ENCODE measurements at regions not wholly inside any gene's neighbourhood (a gene's known extent, or its start where the extent isn't known, plus 50 kb on each side); places are given as distances from the start of the nearest gene placed in this dataset.
A peak's percentile ranks its signal among the peaks of the same experiment; 100 is the strongest.

DNA sequence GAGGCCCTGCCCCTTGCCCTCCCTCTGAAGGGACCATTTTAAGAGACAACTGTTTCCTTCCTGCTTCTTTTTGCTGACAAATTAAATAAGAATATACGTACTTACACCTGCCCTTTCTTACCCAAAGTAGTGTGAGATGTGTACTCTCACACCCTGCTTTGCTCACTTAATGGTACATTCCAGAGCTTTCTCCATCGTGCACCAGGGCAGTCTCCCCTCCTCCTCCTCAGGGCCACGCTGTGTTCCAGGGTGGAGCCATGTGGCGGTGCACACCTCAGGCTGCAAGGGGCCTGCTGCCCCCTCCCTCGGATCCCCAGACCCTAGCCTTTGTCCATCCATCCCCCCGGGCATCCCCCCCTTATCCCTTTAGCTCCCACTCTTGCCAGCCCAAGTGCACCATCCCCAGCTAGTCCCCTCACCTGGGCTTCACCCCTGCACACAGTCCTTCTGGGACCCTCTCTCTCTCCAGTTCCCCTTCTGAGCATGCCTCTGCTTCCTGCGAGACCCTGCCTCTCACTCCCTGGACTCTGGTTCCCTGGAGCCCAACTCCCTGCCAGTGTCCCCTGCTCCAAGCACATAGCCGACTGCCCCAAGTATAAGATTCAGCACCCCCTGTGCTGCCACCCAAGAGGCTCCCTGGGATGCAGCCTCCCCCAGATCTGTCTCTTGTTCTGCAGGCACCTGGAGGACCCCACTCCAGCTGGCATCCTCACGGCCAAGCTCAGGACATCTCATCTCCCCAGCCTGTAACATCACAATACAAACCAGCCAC is 89.5 kb upstream of the IQSEC1 start:
- Histone ChIP-seq H3K27ac (no peak overlapping the region), H3K36me3 (no peaks in the 10 kb centered on the region), H3K9me3 (no peaks in the 10 kb centered on the region), H3K4me1 (no peaks in the 10 kb centered on the region), H3K27me3 (no peaks in the 10 kb centered on the region), H3K4me3 (no peak overlapping the region)
- ATAC-seq = no peak
- intact Hi-C loops (cut with DNase I) = no loop called here
- peak in 1 of 4 donors; percentile 18 for DNase-seq
- TF ChIP-seq, protein P1, sequence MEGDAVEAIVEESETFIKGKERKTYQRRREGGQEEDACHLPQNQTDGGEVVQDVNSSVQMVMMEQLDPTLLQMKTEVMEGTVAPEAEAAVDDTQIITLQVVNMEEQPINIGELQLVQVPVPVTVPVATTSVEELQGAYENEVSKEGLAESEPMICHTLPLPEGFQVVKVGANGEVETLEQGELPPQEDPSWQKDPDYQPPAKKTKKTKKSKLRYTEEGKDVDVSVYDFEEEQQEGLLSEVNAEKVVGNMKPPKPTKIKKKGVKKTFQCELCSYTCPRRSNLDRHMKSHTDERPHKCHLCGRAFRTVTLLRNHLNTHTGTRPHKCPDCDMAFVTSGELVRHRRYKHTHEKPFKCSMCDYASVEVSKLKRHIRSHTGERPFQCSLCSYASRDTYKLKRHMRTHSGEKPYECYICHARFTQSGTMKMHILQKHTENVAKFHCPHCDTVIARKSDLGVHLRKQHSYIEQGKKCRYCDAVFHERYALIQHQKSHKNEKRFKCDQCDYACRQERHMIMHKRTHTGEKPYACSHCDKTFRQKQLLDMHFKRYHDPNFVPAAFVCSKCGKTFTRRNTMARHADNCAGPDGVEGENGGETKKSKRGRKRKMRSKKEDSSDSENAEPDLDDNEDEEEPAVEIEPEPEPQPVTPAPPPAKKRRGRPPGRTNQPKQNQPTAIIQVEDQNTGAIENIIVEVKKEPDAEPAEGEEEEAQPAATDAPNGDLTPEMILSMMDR (IDR thresholded peaks at IDR 0.05) = no peak

DNA sequence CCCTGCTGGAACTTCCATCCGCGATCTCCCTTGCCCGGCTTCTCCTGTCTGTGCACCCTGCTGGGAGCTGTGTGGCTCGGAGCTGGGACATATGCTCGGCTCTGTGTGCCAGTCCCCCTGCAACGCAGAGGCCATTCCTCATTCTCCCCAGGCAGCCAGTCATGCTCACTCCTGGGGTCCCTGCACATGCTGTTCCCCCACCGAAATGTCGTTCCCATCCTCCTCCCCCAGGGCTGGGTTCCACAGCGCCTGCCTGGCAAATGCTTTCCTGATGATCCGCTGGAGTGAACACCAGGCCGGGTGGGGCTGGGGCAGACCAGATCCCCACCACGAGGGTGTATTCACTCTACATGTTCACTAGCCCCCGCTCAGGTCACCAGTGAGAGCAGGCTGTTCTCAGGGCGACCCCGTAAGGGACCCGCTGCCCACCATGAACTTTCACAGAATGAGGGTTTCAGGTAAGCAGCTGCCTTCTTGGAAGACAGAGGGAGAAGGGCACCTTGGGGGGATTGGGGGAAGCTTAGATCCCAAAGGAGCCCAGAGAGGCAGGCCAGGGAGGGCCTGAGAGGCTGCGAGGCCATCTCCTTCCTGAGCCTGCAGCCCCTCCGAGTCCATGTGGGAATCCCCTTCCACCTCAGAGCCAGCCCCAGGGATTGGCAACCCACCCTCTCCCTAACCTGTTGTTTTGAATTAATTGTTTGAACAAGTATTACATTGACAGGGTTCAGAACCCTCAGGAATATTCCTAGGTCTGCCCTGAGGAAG is 88.7 kb upstream of the IQSEC1 start:
- no peaks in the 10 kb centered on the region for H3K27me3 ChIP-seq
- intact Hi-C loops (cut with DNase I) = no loop called here
- H3K27ac ChIP-seq = no peak overlapping the region
- ATAC-seq = no peak
- TF ChIP-seq, protein P1 (IDR thresholded peaks at IDR 0.05) = no peak
- H3K4me3 ChIP-seq = no peak overlapping the region
- H3K9me3 ChIP-seq = no peaks in the 10 kb centered on the region
- no peaks in the 10 kb centered on the region for H3K36me3 ChIP-seq
- DNase-seq = peak in 1 of 4 donors; percentile 53
- no peaks in the 10 kb centered on the region for H3K4me1 ChIP-seq

DNA sequence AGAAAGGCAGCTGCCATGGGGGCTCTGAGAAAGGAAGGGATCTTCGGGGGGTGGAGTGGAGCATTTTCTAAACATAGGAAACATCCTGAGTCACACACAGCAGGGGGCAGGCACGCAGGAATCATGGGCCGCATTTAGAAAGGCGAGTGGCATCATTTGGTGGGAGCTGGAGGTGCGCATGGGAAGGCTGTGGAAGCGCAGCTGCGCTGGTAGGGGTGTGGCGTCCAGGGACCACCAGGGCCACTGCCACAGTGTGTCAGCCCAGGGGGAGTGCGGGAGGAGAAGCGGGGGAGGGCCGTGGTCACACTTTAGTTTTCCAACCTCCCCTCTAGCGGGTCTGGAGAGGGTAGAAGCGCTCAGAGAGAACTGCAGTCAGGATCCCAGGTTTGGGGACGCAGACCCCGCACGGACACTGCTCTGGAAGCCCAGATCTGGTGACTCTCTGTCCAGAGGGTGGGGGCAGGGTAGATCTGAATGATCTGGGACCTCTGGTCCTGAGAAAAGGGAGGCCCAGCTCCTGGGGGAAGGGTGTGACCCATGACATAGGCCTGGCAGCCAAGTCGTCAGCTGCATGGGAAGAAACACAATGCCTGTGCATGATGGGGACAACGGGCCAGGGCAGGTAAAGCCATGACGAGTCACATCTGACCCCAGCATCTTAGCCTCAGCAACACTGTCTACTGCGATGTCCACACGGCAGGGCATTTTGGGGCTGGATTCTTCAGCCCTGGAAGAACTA is 88.0 kb upstream of the IQSEC1 start:
- TF ChIP-seq, protein P1 (IDR thresholded peaks at IDR 0.05) = no peak
- no peak for ATAC-seq
- peak in 1 of 4 donors; percentile 50 for DNase-seq
- intact Hi-C loops (cut with DNase I) = no loop called here
- no peaks in the 10 kb centered on the region for H3K36me3 ChIP-seq
- peaks cover 0 to 5% of the 10 kb centered on the region in 2 donors for H3K9me3 ChIP-seq
- H3K4me3 ChIP-seq = no peak overlapping the region
- no peaks in the 10 kb centered on the region for H3K27me3 ChIP-seq
- H3K4me1 ChIP-seq = no peaks in the 10 kb centered on the region
- no peak overlapping the region for H3K27ac ChIP-seq

DNA sequence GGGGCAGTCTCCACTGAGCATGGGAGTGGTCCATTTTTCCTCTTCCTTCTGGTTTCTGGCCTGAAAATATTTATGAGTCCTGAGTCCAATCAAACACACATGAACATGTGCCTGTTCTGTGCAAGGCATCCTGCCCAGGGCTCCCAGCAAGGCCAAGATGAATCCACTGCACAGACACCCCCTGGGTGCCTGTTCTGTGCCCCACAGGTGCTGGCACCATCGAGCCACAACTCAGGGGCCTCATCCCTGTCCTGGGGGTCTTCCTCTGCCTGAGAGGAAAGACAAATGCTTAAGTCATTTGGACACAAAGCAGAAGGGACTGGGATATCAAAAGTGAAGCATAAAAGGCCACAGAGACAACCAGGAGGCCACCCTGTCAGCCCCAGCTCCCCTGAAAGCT is 87.4 kb upstream of the IQSEC1 start:
- TF ChIP-seq, protein P1 (IDR thresholded peaks at IDR 0.05) = no peak

DNA sequence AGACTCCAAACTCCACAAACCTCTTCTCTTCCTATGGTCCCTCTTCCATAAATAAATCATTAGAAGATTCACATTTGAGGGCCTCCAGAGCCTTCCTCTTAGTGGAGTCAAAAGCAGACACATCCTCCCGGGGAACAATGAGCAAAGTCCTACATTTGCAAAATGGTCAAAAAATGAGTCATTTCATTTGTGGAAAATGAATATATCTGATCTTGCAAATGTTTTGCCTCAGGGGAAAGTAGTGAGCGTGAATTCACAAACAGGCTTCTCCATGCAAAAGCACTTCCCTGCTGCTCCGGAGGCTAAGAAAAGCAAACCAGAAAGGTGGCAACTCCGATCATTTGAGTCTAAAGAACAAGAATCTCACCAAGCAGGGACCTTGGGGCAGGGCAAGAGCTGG is 86.7 kb upstream of the IQSEC1 start:
- Histone ChIP-seq H3K27me3 (no peaks in the 10 kb centered on the region), H3K36me3 (no peaks in the 10 kb centered on the region), H3K9me3 (peaks cover 0 to 18% of the 10 kb centered on the region in 2 donors), H3K4me3 (no peak overlapping the region), H3K27ac (no peak overlapping the region), H3K4me1 (no peaks in the 10 kb centered on the region)
- TF ChIP-seq, protein P1 (IDR thresholded peaks at IDR 0.05) = no peak
- no peak for ATAC-seq
- no peak for DNase-seq
- intact Hi-C loops (cut with DNase I) = no loop called here

More for the DNA sequence above, 87.4 kb upstream of the IQSEC1 start:
- ATAC-seq (no peak), DNase-seq (peak in 1 of 4 donors; percentile 22)
- H3K9me3 ChIP-seq = peaks cover 0 to 11% of the 10 kb centered on the region in 2 donors
- no peak overlapping the region for H3K27ac ChIP-seq
- no peaks in the 10 kb centered on the region for H3K36me3 ChIP-seq
- intact Hi-C loops (cut with DNase I) = no loop called here
- no peak overlapping the region for H3K4me3 ChIP-seq
- H3K4me1 ChIP-seq = no peaks in the 10 kb centered on the region
- no peaks in the 10 kb centered on the region for H3K27me3 ChIP-seq
